WTC11 (cell line): ENCODE measurements at regions not wholly inside any gene's neighbourhood (a gene's known extent, or its start where the extent isn't known, plus 50 kb on each side); places are given as distances from the start of the nearest gene placed in this dataset.

Experiments used
- CREB1 ChIP-seq: sonication (generic); formaldehyde crosslinking; IDR thresholded peaks from 2 replicates; pipeline ENCODE4 v1.8.0; 2023; ENCODE audit warnings: mild to moderate bottlenecking, missing genetic modification reagents
- ESRRA ChIP-seq: sonication (generic); formaldehyde crosslinking; IDR thresholded peaks from 2 replicates; pipeline ENCODE4 v1.8.1; 2022; ENCODE audit warnings: mild to moderate bottlenecking, missing genetic modification reagents, borderline replicate concordance
- FOXJ3 ChIP-seq: sonication (generic); formaldehyde crosslinking; IDR thresholded peaks from 2 replicates; pipeline ENCODE4 v1.9.0; 2021; ENCODE audit warnings: missing genetic modification reagents, mild to moderate bottlenecking, borderline replicate concordance
- PREB ChIP-seq: sonication (generic); formaldehyde crosslinking; IDR thresholded peaks from 2 replicates; pipeline ENCODE4 v1.8.1; 2022; ENCODE audit warnings: mild to moderate bottlenecking, missing genetic modification reagents, moderate library complexity, borderline replicate concordance
- SP1 ChIP-seq: sonication (generic); formaldehyde crosslinking; conservative IDR thresholded peaks from 2 replicates; pipeline ENCODE4 v1.8.1; 2022; ENCODE audit warnings: missing genetic modification reagents
- TEAD1 ChIP-seq: sonication (generic); formaldehyde crosslinking; IDR thresholded peaks from 2 replicates; pipeline ENCODE4 v1.8.0; 2022; ENCODE audit warnings: mild to moderate bottlenecking, missing genetic modification reagents
- TF ChIP-seq, protein P1 (sequence below): fragments of 200-600 bp; IDR thresholded peaks from 2 replicates; pipeline ENCODE4 v1.8.0; 2022; ENCODE audit warnings: antibody characterized with exemption
- TF ChIP-seq, protein P2 (sequence below): fragments of 250-450 bp; sonication (Bioruptor Pico); conservative IDR thresholded peaks from 2 replicates; pipeline ENCODE4 v1.9.0; 2021; ENCODE audit warnings: mild to moderate bottlenecking
- TF ChIP-seq, protein P3 (sequence below): sonication (generic); formaldehyde crosslinking; conservative IDR thresholded peaks from 2 replicates; pipeline ENCODE4 v1.8.1; 2022; ENCODE audit warnings: mild to moderate bottlenecking, missing genetic modification reagents
- TF ChIP-seq, protein P4 (sequence below): sonication (generic); formaldehyde crosslinking; IDR thresholded peaks from 2 replicates; pipeline ENCODE4 v1.8.1; 2023; ENCODE audit warnings: mild to moderate bottlenecking, missing genetic modification reagents

GRCh38 chr6:113401231-113401630 lies 455.9 kb upstream of the MARCKS start:
- no peak for TF ChIP-seq SP1 (CRISPR knock-in tag)
- TF ChIP-seq, protein P1, sequence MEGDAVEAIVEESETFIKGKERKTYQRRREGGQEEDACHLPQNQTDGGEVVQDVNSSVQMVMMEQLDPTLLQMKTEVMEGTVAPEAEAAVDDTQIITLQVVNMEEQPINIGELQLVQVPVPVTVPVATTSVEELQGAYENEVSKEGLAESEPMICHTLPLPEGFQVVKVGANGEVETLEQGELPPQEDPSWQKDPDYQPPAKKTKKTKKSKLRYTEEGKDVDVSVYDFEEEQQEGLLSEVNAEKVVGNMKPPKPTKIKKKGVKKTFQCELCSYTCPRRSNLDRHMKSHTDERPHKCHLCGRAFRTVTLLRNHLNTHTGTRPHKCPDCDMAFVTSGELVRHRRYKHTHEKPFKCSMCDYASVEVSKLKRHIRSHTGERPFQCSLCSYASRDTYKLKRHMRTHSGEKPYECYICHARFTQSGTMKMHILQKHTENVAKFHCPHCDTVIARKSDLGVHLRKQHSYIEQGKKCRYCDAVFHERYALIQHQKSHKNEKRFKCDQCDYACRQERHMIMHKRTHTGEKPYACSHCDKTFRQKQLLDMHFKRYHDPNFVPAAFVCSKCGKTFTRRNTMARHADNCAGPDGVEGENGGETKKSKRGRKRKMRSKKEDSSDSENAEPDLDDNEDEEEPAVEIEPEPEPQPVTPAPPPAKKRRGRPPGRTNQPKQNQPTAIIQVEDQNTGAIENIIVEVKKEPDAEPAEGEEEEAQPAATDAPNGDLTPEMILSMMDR, result no peak
- no peak for TF ChIP-seq PREB (CRISPR knock-in tag)
- TF ChIP-seq, protein P2, sequence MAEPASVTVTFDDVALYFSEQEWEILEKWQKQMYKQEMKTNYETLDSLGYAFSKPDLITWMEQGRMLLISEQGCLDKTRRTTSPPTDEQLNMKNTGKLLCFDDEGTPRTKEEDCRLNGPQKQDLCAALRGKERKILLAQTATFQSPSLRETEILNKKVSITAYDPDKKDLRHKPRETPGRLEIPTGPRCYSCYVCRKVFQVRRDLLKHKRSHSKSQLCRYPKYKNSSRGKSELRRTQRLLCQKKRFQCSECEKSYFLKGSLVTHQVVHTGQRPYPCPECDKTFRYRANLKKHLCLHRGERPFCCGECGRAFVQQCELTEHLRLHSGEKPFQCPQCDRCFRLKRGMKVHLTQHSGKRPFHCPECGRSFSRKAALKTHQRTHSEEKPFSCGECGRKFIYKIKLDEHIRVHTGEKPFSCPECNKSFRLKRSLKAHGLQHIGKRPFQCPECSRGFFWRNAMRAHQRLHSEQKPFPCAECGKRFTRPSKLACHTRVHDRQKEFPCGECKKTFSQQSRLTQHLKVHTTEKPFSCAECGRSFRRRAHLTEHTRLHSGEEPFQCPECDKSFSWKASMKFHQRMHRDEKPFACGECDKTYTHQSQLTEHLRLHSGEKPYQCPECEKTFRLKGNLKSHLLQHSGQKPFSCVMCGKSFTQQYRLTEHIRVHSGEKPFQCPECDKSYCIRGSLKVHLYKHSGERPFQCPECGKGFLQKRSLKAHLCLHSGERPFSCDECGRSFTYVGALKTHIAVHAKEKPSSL (CRISPR knock-in tag), result no peak
- TF ChIP-seq, protein P3, sequence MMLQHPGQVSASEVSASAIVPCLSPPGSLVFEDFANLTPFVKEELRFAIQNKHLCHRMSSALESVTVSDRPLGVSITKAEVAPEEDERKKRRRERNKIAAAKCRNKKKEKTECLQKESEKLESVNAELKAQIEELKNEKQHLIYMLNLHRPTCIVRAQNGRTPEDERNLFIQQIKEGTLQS (CRISPR knock-in tag), result no peak
- TF ChIP-seq TEAD1 (CRISPR knock-in tag), result no peak
- no peak for TF ChIP-seq CREB1 (CRISPR knock-in tag)
- TF ChIP-seq, protein P4, sequence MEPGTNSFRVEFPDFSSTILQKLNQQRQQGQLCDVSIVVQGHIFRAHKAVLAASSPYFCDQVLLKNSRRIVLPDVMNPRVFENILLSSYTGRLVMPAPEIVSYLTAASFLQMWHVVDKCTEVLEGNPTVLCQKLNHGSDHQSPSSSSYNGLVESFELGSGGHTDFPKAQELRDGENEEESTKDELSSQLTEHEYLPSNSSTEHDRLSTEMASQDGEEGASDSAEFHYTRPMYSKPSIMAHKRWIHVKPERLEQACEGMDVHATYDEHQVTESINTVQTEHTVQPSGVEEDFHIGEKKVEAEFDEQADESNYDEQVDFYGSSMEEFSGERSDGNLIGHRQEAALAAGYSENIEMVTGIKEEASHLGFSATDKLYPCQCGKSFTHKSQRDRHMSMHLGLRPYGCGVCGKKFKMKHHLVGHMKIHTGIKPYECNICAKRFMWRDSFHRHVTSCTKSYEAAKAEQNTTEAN, result no peak
- TF ChIP-seq ESRRA (CRISPR knock-in tag), result no peak
- TF ChIP-seq FOXJ3 (CRISPR knock-in tag), result no peak
